ENCODE measurements at regions not wholly inside any gene's neighbourhood (a gene's known extent, or its start where the extent isn't known, plus 50 kb on each side); places are given as distances from the start of the nearest gene placed in this dataset.
"Not testable (repeated sequence)": the region's sequence is repeated elsewhere in the genome, so short reads cannot be mapped to it uniquely, and the experiment has no call there.

DNA sequence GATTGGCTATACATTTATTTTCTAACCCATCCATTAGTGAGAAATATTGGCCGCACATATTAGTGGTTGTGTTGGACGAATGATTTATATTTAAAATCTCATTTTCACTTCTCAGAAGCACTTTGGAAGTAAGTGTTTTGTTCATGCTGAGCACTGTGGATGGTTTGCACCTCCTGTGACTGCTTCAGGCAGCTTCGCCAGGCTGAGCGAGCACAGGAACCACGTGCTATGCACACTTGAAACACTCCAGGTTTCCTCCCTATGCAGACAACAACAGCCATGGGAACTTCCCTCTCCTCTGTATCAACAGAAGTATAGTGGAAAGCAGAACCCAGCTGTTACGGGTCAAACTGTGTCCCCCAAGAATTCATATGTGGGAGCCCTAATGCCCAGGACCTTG, 67.3 kb upstream of the WDR11 start:
- DNase-seq (no peak), ATAC-seq (ENCODE audit: low read depth in 2 of 2) (no peak)
- H3K4me3 Mint-ChIP-seq, result no peak overlapping the region
- no peak overlapping the region for H3K27ac Mint-ChIP-seq
- H3K27me3 Mint-ChIP-seq, result peaks cover 0 to 9% (median 5%) of the 10 kb centered on the region in 3 donors
- H3K9me3 Mint-ChIP-seq, result no peaks in the 10 kb centered on the region
- H3K36me3 Mint-ChIP-seq, result no peaks in the 10 kb centered on the region
- H3K4me1 Mint-ChIP-seq, result no peaks in the 10 kb centered on the region

DNA sequence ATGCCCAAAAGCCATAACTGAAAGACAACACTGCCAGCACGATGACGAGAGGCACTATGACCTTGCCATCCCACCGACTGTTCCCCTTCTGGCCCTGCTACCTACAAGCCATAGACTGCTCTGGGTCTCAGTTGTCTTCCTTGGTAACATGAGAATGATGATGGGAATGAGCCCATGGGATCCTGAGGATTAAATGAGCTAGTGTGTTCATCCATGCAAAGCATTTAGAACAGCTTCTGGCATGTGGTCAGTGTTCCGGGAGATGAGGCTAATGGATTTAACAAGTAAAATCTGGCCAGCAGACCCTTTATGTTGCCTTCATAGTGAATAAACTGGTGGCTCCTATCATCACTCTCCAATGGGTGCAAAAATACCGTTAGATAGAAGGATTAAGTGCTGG, 62.4 kb upstream of the WDR11 start:
- peaks cover 6 to 9% (median 8%) of the 10 kb centered on the region in 3 donors for H3K4me1 Mint-ChIP-seq
- H3K27ac Mint-ChIP-seq, result no peak overlapping the region
- H3K4me3 Mint-ChIP-seq, result no peak overlapping the region
- no peaks in the 10 kb centered on the region for H3K36me3 Mint-ChIP-seq
- H3K9me3 Mint-ChIP-seq, result no peaks in the 10 kb centered on the region
- no peak for DNase-seq
- peaks cover 4 to 16% (median 12%) of the 10 kb centered on the region in 3 donors for H3K27me3 Mint-ChIP-seq
- no peak for ATAC-seq (ENCODE audit: low read depth in 2 of 2)

GRCh38 chr10:120789303-120790203, 61.6 kb upstream of the WDR11 start:
- no peak overlapping the region for H3K4me3 Mint-ChIP-seq
- H3K36me3 Mint-ChIP-seq, result no peaks in the 10 kb centered on the region
- peaks cover 6 to 9% (median 8%) of the 10 kb centered on the region in 3 donors for H3K4me1 Mint-ChIP-seq
- DNase-seq (no peak), ATAC-seq (ENCODE audit: low read depth in 2 of 2) (no peak)
- H3K27me3 Mint-ChIP-seq, result peaks cover 7 to 22% (median 16%) of the 10 kb centered on the region in 3 donors
- H3K9me3 Mint-ChIP-seq, result no peaks in the 10 kb centered on the region
- no peak overlapping the region for H3K27ac Mint-ChIP-seq

DNA sequence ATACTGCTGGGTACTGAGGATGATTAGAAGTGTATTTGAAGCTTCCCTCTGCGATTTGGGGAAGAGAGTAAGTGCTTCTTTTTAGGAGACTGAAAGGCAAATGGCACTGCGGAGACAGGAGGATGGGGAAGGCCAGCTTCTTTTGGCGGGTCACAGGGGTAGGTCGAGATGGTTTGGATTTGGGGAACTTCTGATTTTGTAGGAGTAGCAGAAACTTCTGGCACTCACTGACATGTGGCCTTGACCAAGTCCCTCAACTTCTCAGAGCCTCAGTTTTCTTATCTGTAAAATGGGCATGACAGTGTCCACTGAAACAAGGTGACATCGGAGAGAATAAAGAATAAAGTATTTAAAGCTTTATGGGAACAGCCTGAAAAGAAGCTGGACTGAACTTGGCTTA, 59.8 kb upstream of the WDR11 start:
- Mint-ChIP-seq H3K4me3 (no peak overlapping the region), H3K4me1 (peaks cover 6 to 9% (median 8%) of the 10 kb centered on the region in 3 donors), H3K36me3 (no peaks in the 10 kb centered on the region), H3K27ac (no peak overlapping the region), H3K9me3 (no peaks in the 10 kb centered on the region), H3K27me3 (peaks cover 12 to 22% (median 16%) of the 10 kb centered on the region in 3 donors)
- no peak for ATAC-seq (ENCODE audit: low read depth in 2 of 2)
- no peak for DNase-seq

DNA sequence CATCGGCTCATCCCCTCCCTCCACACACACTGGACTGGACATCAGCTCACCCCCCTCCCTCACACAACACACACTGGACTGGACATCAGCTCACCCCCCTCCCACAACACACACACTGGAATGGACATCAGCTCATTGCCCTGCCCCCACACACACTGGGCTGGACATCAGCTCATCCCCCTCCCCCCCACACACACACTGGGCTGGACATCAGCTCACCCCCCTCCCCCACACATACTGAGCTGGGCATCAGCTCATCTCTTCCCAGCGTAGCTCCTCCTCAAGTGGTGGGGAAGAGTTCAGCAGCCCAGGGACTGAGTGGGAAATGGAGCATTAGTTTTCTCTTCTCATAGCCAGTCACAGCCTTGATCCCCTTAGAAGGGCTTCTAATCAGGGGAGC, 58.1 kb upstream of the WDR11 start:
- no peaks in the 10 kb centered on the region for H3K9me3 Mint-ChIP-seq
- DNase-seq (no peak), ATAC-seq (ENCODE audit: low read depth in 2 of 2) (no peak)
- H3K36me3 Mint-ChIP-seq, result no peaks in the 10 kb centered on the region
- no peak overlapping the region for H3K4me3 Mint-ChIP-seq
- peaks cover 12 to 22% (median 16%) of the 10 kb centered on the region in 3 donors for H3K27me3 Mint-ChIP-seq
- H3K4me1 Mint-ChIP-seq, result peaks cover 6 to 9% (median 8%) of the 10 kb centered on the region in 3 donors
- no peak overlapping the region for H3K27ac Mint-ChIP-seq

GRCh38 chr10:120794390-120794789, 56.8 kb upstream of the WDR11 start:
- Mint-ChIP-seq H3K27me3 (peaks cover 12 to 22% (median 16%) of the 10 kb centered on the region in 3 donors), H3K9me3 (no peaks in the 10 kb centered on the region), H3K4me3 (no peak overlapping the region), H3K36me3 (no peaks in the 10 kb centered on the region), H3K4me1 (peaks cover 6 to 9% (median 8%) of the 10 kb centered on the region in 3 donors), H3K27ac (no peak overlapping the region)
- ATAC-seq (ENCODE audit: low read depth in 2 of 2) (no peak), DNase-seq (no peak)

GRCh38 chr10:120798276-120798675, 52.9 kb upstream of the WDR11 start:
- not testable (repeated sequence) for ATAC-seq (ENCODE audit: low read depth in 2 of 2); H3K27ac Mint-ChIP-seq; DNase-seq; H3K4me1 Mint-ChIP-seq; H3K4me3 Mint-ChIP-seq; H3K9me3 Mint-ChIP-seq; H3K36me3 Mint-ChIP-seq
- peaks cover 9 to 21% (median 17%) of the 10 kb centered on the region in 3 donors for H3K27me3 Mint-ChIP-seq

GRCh38 chr10:120799849-120800248, 51.3 kb upstream of the WDR11 start:
- DNase-seq (no peak), ATAC-seq (ENCODE audit: low read depth in 2 of 2) (no peak)
- peaks cover 0 to 3% of the 10 kb centered on the region in 2 donors for H3K36me3 Mint-ChIP-seq
- no peak overlapping the region for H3K4me3 Mint-ChIP-seq
- no peaks in the 10 kb centered on the region for H3K9me3 Mint-ChIP-seq
- H3K27ac Mint-ChIP-seq, result no peak overlapping the region
- H3K27me3 Mint-ChIP-seq, result peaks cover 0 to 10% (median 10%) of the 10 kb centered on the region in 3 donors
- H3K4me1 Mint-ChIP-seq, result no peaks in the 10 kb centered on the region

DNA sequence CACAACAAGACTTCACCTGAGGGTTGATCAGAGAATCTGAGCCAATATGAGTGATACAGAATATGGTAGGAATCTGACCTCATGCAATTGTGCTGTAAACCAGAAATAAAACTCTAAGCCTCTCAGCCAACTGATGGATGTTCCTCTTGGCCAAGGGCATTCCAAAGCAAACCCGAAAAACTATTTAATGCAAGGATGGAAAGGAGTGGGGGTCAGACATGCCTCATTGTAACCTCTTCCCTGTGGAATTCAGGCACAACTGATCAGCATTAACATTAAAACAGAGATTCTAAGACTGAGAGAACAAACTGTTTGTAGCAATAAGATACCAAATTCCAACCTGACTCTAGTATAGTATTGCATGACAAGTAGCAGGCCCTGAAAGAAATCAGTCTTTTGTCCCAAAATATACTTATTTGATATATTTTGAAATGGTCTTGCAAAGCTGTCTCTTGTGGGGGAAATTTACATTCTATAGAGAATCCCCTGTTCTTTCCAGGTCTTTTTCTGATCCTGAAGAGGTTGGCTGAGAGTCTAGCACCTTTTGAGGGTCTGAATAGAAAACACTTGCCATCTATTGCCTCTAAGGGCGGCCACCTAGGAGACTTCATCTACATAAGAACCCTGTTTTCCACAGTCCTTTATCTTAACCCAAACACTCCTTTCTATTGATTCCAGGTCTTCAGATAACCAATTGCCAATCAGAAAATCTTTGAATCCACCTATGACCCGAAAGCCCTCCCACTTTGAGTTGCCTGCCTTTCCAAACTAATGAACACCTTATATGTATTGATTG, 50.4 kb upstream of the WDR11 start:
- Mint-ChIP-seq H3K9me3 (no peaks in the 10 kb centered on the region), H3K4me1 (no peaks in the 10 kb centered on the region), H3K4me3 (no peak overlapping the region), H3K27ac (peak overlapping the region in 1 of 6 donors; percentile 22), H3K27me3 (peaks cover 0 to 10% (median 10%) of the 10 kb centered on the region in 3 donors), H3K36me3 (peaks cover 0 to 3% of the 10 kb centered on the region in 2 donors)
- DNase-seq (no peak), ATAC-seq (ENCODE audit: low read depth in 2 of 2) (no peak)
